Mesodermal cell (in vitro differentiated cells): ENCODE measurements at regions not wholly inside any gene's neighbourhood (a gene's known extent, or its start where the extent isn't known, plus 50 kb on each side); places are given as distances from the start of the nearest gene placed in this dataset.

Experiments used
- H3K27ac ChIP-seq: 2 replicates; pipeline ENCODE4 v1.7.0; 2013; ENCODE audit warnings: mild to moderate bottlenecking, low read depth, low read length, moderate library complexity; ENCODE audit not compliant: severe bottlenecking
- H3K36me3 ChIP-seq: 2 replicates; pipeline ENCODE4 v1.7.1; 2013; ENCODE audit warnings: mild to moderate bottlenecking, low read length, moderate library complexity; ENCODE audit not compliant: control insufficient read depth, insufficient read depth
- H3K4me1 ChIP-seq: one replicate; pipeline ENCODE4 v1.7.1; 2013; ENCODE audit warnings: mild to moderate bottlenecking, low read length; ENCODE audit not compliant: insufficient read depth, control insufficient read depth, poor library complexity, severe bottlenecking
- H3K4me3 ChIP-seq: 2 replicates; pipeline ENCODE4 v1.7.0; 2013; ENCODE audit warnings: low read length, control low read depth, mild to moderate bottlenecking; ENCODE audit not compliant: insufficient read depth, poor library complexity, severe bottlenecking; ENCODE audit errors: extremely low read depth
- H3K9me3 ChIP-seq: 2 replicates; pipeline ENCODE4 v1.7.1; 2013; ENCODE audit warnings: mild to moderate bottlenecking, low read length, moderate library complexity; ENCODE audit not compliant: control insufficient read depth
- WGBS, 2 experiments: methylation state at CpG; one replicate each; pipeline ENCODE4 v1.1.5; 2013; ENCODE audit warnings: missing lambda C conversion rate in 2 of 2; ENCODE audit not compliant: insufficient coverage in 2 of 2; 5-methylcytosine and 5-hydroxymethylcytosine counted together

- H3K4me1 ChIP-seq: no peaks in the 10 kb centered on the region
- no peaks in the 10 kb centered on the region for H3K9me3 ChIP-seq
- WGBS, 2 experiments: 86 to 92% methylated on average over 11 of the region's 12 CpGs
- no peaks in the 10 kb centered on the region for H3K36me3 ChIP-seq
- no peak overlapping the region for H3K4me3 ChIP-seq
- no peak overlapping the region for H3K27ac ChIP-seq
Observed at GRCh38 chr20:62535964-62536363, 60.2 kb upstream of the GATA5 start.

- no peaks in the 10 kb centered on the region for H3K4me1 ChIP-seq
- H3K36me3 ChIP-seq: no peaks in the 10 kb centered on the region
- H3K4me3 ChIP-seq: no peak overlapping the region
- WGBS, 2 experiments: 80 to 91% methylated on average over 11 to 16 of the region's 16 CpGs
- no peak overlapping the region for H3K27ac ChIP-seq
- no peaks in the 10 kb centered on the region for H3K9me3 ChIP-seq
Observed at GRCh38 chr20:62536871-62537401, 61.1 kb upstream of the GATA5 start.

- 95 to 96% methylated on average over 27 of the region's 28 CpGs for WGBS, 2 experiments
- Histone ChIP-seq H3K27ac (no peak overlapping the region), H3K9me3 (no peaks in the 10 kb centered on the region)
Observed at GRCh38 chr20:62537649-62538292, 62.0 kb upstream of the GATA5 start.

GRCh38 chr20:62539198-62540045, 63.6 kb upstream of the GATA5 start:
- Histone ChIP-seq H3K27ac (no peak overlapping the region), H3K4me3 (no peak overlapping the region), H3K36me3 (no peaks in the 10 kb centered on the region), H3K9me3 (peaks cover 2% of the 10 kb centered on the region), H3K4me1 (no peaks in the 10 kb centered on the region)
- WGBS, 2 experiments: 90 to 93% methylated on average over 18 to 23 of the region's 25 CpGs

More at GRCh38 chr20:62537649-62538292, 62.0 kb upstream of the GATA5 start:
- Histone ChIP-seq H3K36me3 (no peaks in the 10 kb centered on the region), H3K4me3 (no peak overlapping the region), H3K4me1 (no peaks in the 10 kb centered on the region)

- 88 to 89% methylated on average over 12 to 13 of the region's 14 CpGs for whole genome bisulfite sequencing, 2 experiments
- no peaks in the 10 kb centered on the region for H3K36me3 ChIP-seq
- H3K9me3 ChIP-seq: peaks cover 7% of the 10 kb centered on the region
- no peak overlapping the region for H3K27ac ChIP-seq
- no peak overlapping the region for H3K4me3 ChIP-seq
- no peaks in the 10 kb centered on the region for H3K4me1 ChIP-seq
Observed at GRCh38 chr20:62540504-62540903, 64.7 kb upstream of the GATA5 start.

GRCh38 chr20:62542862-62543261, 67.1 kb upstream of the GATA5 start:
- Histone ChIP-seq H3K27ac (no peak overlapping the region), H3K36me3 (no peaks in the 10 kb centered on the region)
- 87 to 89% methylated on average over 10 to 14 of the region's 14 CpGs for WGBS, 2 experiments

GRCh38 chr20:62543470-62544302, 67.9 kb upstream of the GATA5 start:
- H3K27ac ChIP-seq: no peak overlapping the region
- H3K4me1 ChIP-seq: peaks cover under 1% of the 10 kb centered on the region
- H3K36me3 ChIP-seq: no peaks in the 10 kb centered on the region
- 86 to 88% methylated on average over 14 to 26 of the region's 27 CpGs for WGBS, 2 experiments
- peaks cover 7% of the 10 kb centered on the region for H3K9me3 ChIP-seq
- no peak overlapping the region for H3K4me3 ChIP-seq

More at GRCh38 chr20:62542862-62543261, 67.1 kb upstream of the GATA5 start:
- Histone ChIP-seq H3K4me3 (no peak overlapping the region), H3K9me3 (peaks cover 7% of the 10 kb centered on the region), H3K4me1 (no peaks in the 10 kb centered on the region)

GRCh38 chr20:62544505-62545055, 68.8 kb upstream of the GATA5 start:
- peaks cover 8% of the 10 kb centered on the region for H3K4me1 ChIP-seq
- no peak overlapping the region for H3K4me3 ChIP-seq
- H3K36me3 ChIP-seq: no peaks in the 10 kb centered on the region
- peaks cover 7% of the 10 kb centered on the region for H3K9me3 ChIP-seq
- WGBS, 2 experiments: 99 to 100% methylated on average over 5 to 7 of the region's 9 CpGs
- no peak overlapping the region for H3K27ac ChIP-seq

GRCh38 chr20:62545271-62545670, 69.5 kb upstream of the GATA5 start:
- Histone ChIP-seq H3K27ac (no peak overlapping the region), H3K36me3 (no peaks in the 10 kb centered on the region), H3K4me3 (no peak overlapping the region), H3K9me3 (peaks cover 7% of the 10 kb centered on the region), H3K4me1 (peaks cover 8% of the 10 kb centered on the region)
- 93 to 94% methylated on average over 9 to 17 of the region's 17 CpGs for WGBS, 2 experiments

GRCh38 chr20:62545901-62546525, 70.2 kb upstream of the GATA5 start:
- Histone ChIP-seq H3K4me1 (peaks cover 8% of the 10 kb centered on the region), H3K27ac (no peak overlapping the region), H3K9me3 (peaks cover 7% of the 10 kb centered on the region), H3K4me3 (no peak overlapping the region), H3K36me3 (no peaks in the 10 kb centered on the region)
- WGBS, 2 experiments: 93% methylated on average over 16 to 20 of the region's 22 CpGs
